OCI-LY1 (cell line): ENCODE measurements at regions not wholly inside any gene's neighbourhood (a gene's known extent, or its start where the extent isn't known, plus 50 kb on each side); places are given as distances from the start of the nearest gene placed in this dataset.

ENCODE experiments used
- CTCF ChIP-seq: fragments of 200-600 bp; sonication (generic), shearing (Covaris generic); IDR thresholded peaks from 2 replicates; pipeline ENCODE4 v1.5.1; 2017; ENCODE audit warnings: mild to moderate bottlenecking, antibody characterized with exemption, low read length, moderate library complexity, mixed read lengths
- EZH2 ChIP-seq: fragments of 200-600 bp; sonication (generic), shearing (Covaris generic); IDR thresholded peaks from 2 replicates; pipeline ENCODE4 v1.8.0; 2017; ENCODE audit warnings: borderline replicate concordance, mixed run types, mild to moderate bottlenecking, antibody characterized with exemption, low read length, moderate library complexity, mixed read lengths

GRCh38 chr6:153959276-153959675, 79.8 kb upstream of the OPRM1 start:
- TF ChIP-seq EZH2 (no peak), CTCF (no peak)
